Erythroblast (primary cell): ENCODE measurements at regions not wholly inside any gene's neighbourhood (a gene's known extent, or its start where the extent isn't known, plus 50 kb on each side); places are given as distances from the start of the nearest gene placed in this dataset.

Experiments
- GATA1 ChIP-seq: IDR thresholded peaks from 2 replicates; pipeline ENCODE4 v1.6.1; 2011; ENCODE audit warnings: low read depth, mild to moderate bottlenecking, control low read depth, low read length, moderate library complexity
- POLR2A ChIP-seq: IDR thresholded peaks from 2 replicates; pipeline ENCODE4 v1.6.1; 2011; ENCODE audit warnings: mild to moderate bottlenecking, low read length

DNA sequence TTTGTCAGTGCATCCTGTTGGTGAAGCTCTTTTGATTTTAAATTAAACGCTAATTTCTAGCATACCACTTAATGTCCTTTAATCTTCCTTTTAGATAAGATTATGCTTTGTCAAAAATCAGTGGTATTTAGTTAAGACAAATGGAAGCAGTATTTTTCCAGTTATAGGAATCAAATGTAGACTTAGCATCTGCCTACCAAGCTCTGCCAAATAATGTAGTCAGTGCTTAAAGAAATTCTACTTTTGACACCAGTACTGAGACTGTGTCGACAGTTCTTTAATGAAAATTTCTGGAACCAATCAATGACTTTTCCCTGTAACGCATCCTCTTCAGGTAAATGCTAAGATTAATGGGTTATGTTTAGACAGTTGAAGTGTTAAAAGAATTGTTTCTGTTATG lies 803.3 kb upstream of the FAM98A start:
- TF ChIP-seq POLR2A (no peak), GATA1 (no peak)
